C4-2B (cell line): ENCODE measurements at regions not wholly inside any gene's neighbourhood (a gene's known extent, or its start where the extent isn't known, plus 50 kb on each side); places are given as distances from the start of the nearest gene placed in this dataset.
"Not testable (repeated sequence)": the region's sequence is repeated elsewhere in the genome, so short reads cannot be mapped to it uniquely, and the experiment has no call there.

Experiments used
- H3K27ac ChIP-seq: fragments of 450-650 bp; 2 replicates; pipeline ENCODE4 v1.5.1; 2017
- CTCF ChIP-seq: fragments of 450-650 bp; conservative IDR thresholded peaks from 2 replicates; pipeline ENCODE4 v1.5.1; 2017; ENCODE audit warnings: mild to moderate bottlenecking
- ZFX ChIP-seq: fragments of 450-650 bp; IDR thresholded peaks from 2 replicates; pipeline ENCODE4 v1.6.1; 2017

DNA sequence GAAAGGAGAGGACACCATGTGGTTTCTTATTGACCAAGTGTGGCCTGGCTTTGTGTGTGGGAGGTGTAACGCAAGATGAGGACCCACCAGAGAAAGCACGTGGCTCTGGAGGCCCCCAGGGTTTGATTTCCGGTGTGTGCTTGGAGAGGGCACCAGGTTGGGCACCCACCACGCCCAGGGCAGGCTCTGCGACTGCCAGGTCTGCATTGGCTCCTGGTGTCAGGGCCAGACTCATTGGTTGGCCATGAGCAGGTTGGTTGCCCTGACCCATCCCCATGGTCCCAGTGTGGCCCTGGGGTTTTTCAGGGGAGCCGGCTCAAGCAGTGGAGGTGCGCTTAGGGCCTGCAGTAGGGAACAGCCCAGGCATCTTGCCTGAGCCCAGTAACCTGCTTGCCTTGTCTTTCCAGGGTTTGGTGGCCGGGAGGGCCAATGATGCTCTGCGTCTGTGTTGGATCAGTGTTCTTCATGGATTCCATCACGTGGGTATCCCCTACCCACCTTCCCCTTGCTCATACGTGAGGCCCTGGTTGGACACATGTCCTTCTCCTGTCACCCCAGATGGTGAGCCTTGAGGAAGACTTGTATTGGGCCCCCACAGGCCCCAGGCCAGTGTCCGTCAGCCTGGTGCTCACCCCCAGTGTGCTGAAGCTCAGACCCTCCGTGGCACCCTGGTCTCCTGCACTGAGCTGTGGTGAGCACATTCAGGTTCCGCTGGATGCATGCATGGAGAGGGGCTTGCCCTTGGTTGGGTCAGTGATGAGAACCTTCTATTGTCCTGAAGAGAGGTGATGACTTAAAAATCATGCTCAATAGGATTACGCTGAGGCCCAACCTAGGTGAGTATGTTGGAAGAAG is 193.9 kb downstream of the UBE3A start:
- H3K27ac ChIP-seq = no peak overlapping the region
- no peak for TF ChIP-seq CTCF
- no peak for TF ChIP-seq ZFX

- no peak for TF ChIP-seq ZFX
- TF ChIP-seq CTCF = no peak
- H3K27ac ChIP-seq = no peak overlapping the region
Measured at GRCh38 chr15:25245801-25246622, 192.8 kb downstream of the UBE3A start.

GRCh38 chr15:25246641-25247406 is 192.0 kb downstream of the UBE3A start:
- TF ChIP-seq CTCF = no peak
- TF ChIP-seq ZFX = no peak
- no peak overlapping the region for H3K27ac ChIP-seq

GRCh38 chr15:25247407-25248038 is 191.3 kb downstream of the UBE3A start:
- TF ChIP-seq ZFX = no peak
- no peak for TF ChIP-seq CTCF

DNA sequence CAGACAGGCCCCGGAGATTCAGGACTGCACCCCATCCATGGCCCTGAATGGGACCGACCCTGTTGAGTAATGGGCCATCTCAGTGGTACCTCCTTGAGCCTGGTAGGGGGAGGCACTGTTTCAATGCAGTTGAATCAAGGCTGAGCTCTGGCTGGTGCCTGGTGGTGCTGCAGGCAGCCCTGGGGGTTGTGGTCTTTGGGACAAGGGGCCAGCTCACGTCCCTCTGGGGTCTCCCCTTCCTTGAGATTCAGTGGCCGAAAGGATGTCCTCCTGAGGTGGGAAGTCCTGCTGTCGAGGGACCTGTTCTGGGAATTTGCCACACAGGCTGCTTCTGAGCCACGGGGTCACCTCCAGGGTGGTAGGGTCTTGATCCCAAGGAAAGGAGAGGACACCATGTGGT is 190.7 kb downstream of the UBE3A start:
- not testable (repeated sequence) for H3K27ac ChIP-seq

More at GRCh38 chr15:25247407-25248038, 191.3 kb downstream of the UBE3A start:
- no peak overlapping the region for H3K27ac ChIP-seq

GRCh38 chr15:25248583-25249235 is 190.1 kb downstream of the UBE3A start:
- TF ChIP-seq ZFX = no peak
- TF ChIP-seq CTCF = no peak
- no peak overlapping the region for H3K27ac ChIP-seq
